K562 (cell line): ENCODE measurements at regions not wholly inside any gene's neighbourhood (a gene's known extent, or its start where the extent isn't known, plus 50 kb on each side); places are given as distances from the start of the nearest gene placed in this dataset.
"Not testable (repeated sequence)": the region's sequence is repeated elsewhere in the genome, so short reads cannot be mapped to it uniquely, and the experiment has no call there.

Experiments
- ATAC-seq: fragments of 200-7000 bp; cut with Tn5 transposase; 3 replicates; pipeline ENCODE4 v1.9.1; 2020; ENCODE audit warnings: moderate library complexity
- BruUV-seq: library from RNA; stranded (reverse); fragments of 400-500 nt; replicated peaks from 2 replicates; lab custom pipeline; 2021; lab: Mats Ljungman, UMichigan
- CTCF ChIA-PET: fragments of 300-600 bp; formaldehyde crosslinking; extraction: SDS; loops from one replicate; lab custom pipeline; 2021; ENCODE audit warnings: low intra/inter-chr PET ratio; lab: Yijun Ruan, JAX
- POLR2A ChIA-PET: fragments of 300-600, 350-650 bp; sonication (Branson Sonifier 250); formaldehyde crosslinking; extraction: SDS; loops from one replicate; lab custom pipeline; 2021; ENCODE audit warnings: antibody characterized with exemption, inconsistent platforms; lab: Yijun Ruan, JAX
- DNase-seq, 4 experiments: peaks; one replicate each; pipeline versions ENCODE4 v3.0.0 to v3.0.0-alpha.2; 2011 to 2018; ENCODE audit warnings: low spot score in 3 of 4, mixed read lengths in 3 of 4; ENCODE audit errors: extremely low read depth in 1 of 4
- FAIRE-seq: peaks from 2 replicates; lab custom pipeline; 2011; peaks lifted over from hg19 to GRCh38; lab: Jason Lieb, UNC
- H2AFZ ChIP-seq: 2 replicates; pipeline ENCODE4 v1.6.0; 2011; ENCODE audit warnings: low read depth, low read length, control low read depth, inconsistent platforms
- H3K27ac ChIP-seq: fragments of 200-600 bp; 3 replicates; pipeline ENCODE4 v1.8.0; 2011; ENCODE audit warnings: low read depth, mild to moderate bottlenecking, control low read depth, inconsistent platforms, low read length, moderate library complexity, mixed read lengths; ENCODE audit errors: extremely low read depth
- H3K27me3 ChIP-seq, 2 experiments: fragments of 300-600 bp in 1 of 2; 2 replicates in 1 of 2; 3 replicates in 1 of 2; pipeline versions ENCODE4 v1.6.0 to v1.8.0; 2011; ENCODE audit warnings: inconsistent platforms in 2 of 2, low read length in 2 of 2, mild to moderate bottlenecking in 1 of 2, mixed read lengths in 1 of 2, moderate library complexity in 1 of 2; ENCODE audit not compliant: control insufficient read depth in 2 of 2, insufficient read depth in 2 of 2
- H3K36me3 ChIP-seq: fragments of 300-600 bp; 3 replicates; pipeline ENCODE4 v1.8.0; 2011; ENCODE audit warnings: mild to moderate bottlenecking, low read length, inconsistent platforms; ENCODE audit not compliant: control insufficient read depth, insufficient read depth
- H3K4me1 ChIP-seq, 2 experiments: fragments of 200-600 bp in 1 of 2; replicated peaks in 1 of 2; 2 replicates in 1 of 2; 3 replicates in 1 of 2; pipeline versions ENCODE4 v1.5.1 to v1.8.0; 2011; ENCODE audit warnings: inconsistent platforms in 2 of 2, low read length in 2 of 2, mild to moderate bottlenecking in 1 of 2, mixed read lengths in 1 of 2, moderate library complexity in 1 of 2; ENCODE audit not compliant: control insufficient read depth in 2 of 2, insufficient read depth in 2 of 2
- H3K4me2 ChIP-seq: 2 replicates; pipeline ENCODE4 v1.6.1; 2011; ENCODE audit warnings: low read length, control low read depth, inconsistent platforms, mixed read lengths; ENCODE audit not compliant: insufficient read depth
- H3K4me3 ChIP-seq: fragments of 200-600 bp; sonication (generic), shearing (Covaris generic); 2 replicates; pipeline ENCODE4 v1.5.1; 2016; ENCODE audit warnings: control low read depth, inconsistent platforms
- H3K79me2 ChIP-seq: fragments of 200-600 bp; 3 replicates; pipeline ENCODE4 v1.8.0; 2011; ENCODE audit warnings: low read length, inconsistent platforms; ENCODE audit not compliant: control insufficient read depth, insufficient read depth
- H3K9ac ChIP-seq, 2 experiments: 2 replicates each; pipeline versions ENCODE4 v1.6.0 to v1.6.1; 2011; ENCODE audit warnings: low read depth in 2 of 2, low read length in 2 of 2, control low read depth in 1 of 2, inconsistent platforms in 1 of 2, mild to moderate bottlenecking in 1 of 2, mixed read lengths in 1 of 2; ENCODE audit not compliant: insufficient read depth in 1 of 2
- H3K9me1 ChIP-seq: one replicate; pipeline ENCODE4 v1.6.0; 2011; ENCODE audit warnings: inconsistent platforms, mild to moderate bottlenecking, low read length, moderate library complexity; ENCODE audit not compliant: control insufficient read depth, insufficient read depth
- H3K9me3 ChIP-seq: replicated peaks from 2 replicates; pipeline ENCODE4 v1.5.1; 2011; ENCODE audit warnings: low read depth, low read length, inconsistent platforms; ENCODE audit not compliant: control insufficient read depth, insufficient read depth
- H4K20me1 ChIP-seq: replicated peaks from 2 replicates; pipeline ENCODE4 v1.6.1; 2011; ENCODE audit warnings: low read length, inconsistent platforms, mixed read lengths; ENCODE audit not compliant: control insufficient read depth, insufficient read depth
- ARID1B ChIP-seq: fragments of 450-650 bp; IDR thresholded peaks from 2 replicates; pipeline ENCODE4 v1.6.1; 2016; ENCODE audit warnings: antibody characterized with exemption, mild to moderate bottlenecking, inconsistent platforms
- BRD4 ChIP-seq: fragments of 200-600 bp; sonication (generic); IDR thresholded peaks from 2 replicates; pipeline ENCODE4 v1.6.1; 2017; ENCODE audit warnings: inconsistent platforms
- CEBPG ChIP-seq, 3 experiments: fragments of 200-800 bp in 1 of 3; sonication (Bioruptor generic) in 1 of 3; sonication (generic) in 1 of 3; formaldehyde crosslinking in 1 of 3; IDR thresholded peaks in 2 of 3; conservative IDR thresholded peaks in 1 of 3; 2 replicates each; pipeline versions ENCODE4 v1.6.1 to v1.8.0; 2016 to 2022; ENCODE audit warnings: missing compliant biosample characterization in 2 of 3, missing genetic modification characterization in 2 of 3, mild to moderate bottlenecking in 1 of 3, missing genetic modification reagents in 1 of 3
- FOXM1 ChIP-seq, 2 experiments: fragments of 450-650 bp in 1 of 2; sonication (generic) in 1 of 2; formaldehyde crosslinking in 1 of 2; IDR thresholded peaks; 2 replicates each; pipeline versions ENCODE4 v1.6.1 to v1.9.0; 2017 to 2022; ENCODE audit warnings: low read depth in 2 of 2, mild to moderate bottlenecking in 2 of 2, missing genetic modification reagents in 1 of 2, moderate library complexity in 1 of 2
- NCOR1 ChIP-seq: fragments of 450-650 bp; IDR thresholded peaks from 2 replicates; pipeline ENCODE4 v1.6.1; 2016; ENCODE audit warnings: mild to moderate bottlenecking, moderate library complexity
- PML ChIP-seq: IDR thresholded peaks from 2 replicates; pipeline ENCODE4 v1.6.1; 2012; ENCODE audit warnings: low read length, inconsistent platforms
- RNF2 ChIP-seq: sonication (generic); IDR thresholded peaks from 2 replicates; pipeline ENCODE4 v1.6.1; 2016
- SMAD4 ChIP-seq: fragments of 250-450 bp; sonication (Bioruptor Pico); conservative IDR thresholded peaks from 2 replicates; pipeline ENCODE4 v1.8.0; 2021; ENCODE audit warnings: inconsistent platforms, mild to moderate bottlenecking, moderate library complexity
- SMARCA4 ChIP-seq: fragments of 450-650 bp; IDR thresholded peaks from 2 replicates; pipeline ENCODE4 v1.6.1; 2016
- SOX6 ChIP-seq: fragments of 450-650 bp; IDR thresholded peaks from 2 replicates; pipeline ENCODE4 v1.6.1; 2014; ENCODE audit warnings: mild to moderate bottlenecking
- TAF9B ChIP-seq: fragments of 450-650 bp; IDR thresholded peaks from 2 replicates; pipeline ENCODE4 v1.6.1; 2018; ENCODE audit warnings: mild to moderate bottlenecking; ENCODE audit not compliant: partially characterized antibody
- TBL1XR1 ChIP-seq, 2 experiments: IDR thresholded peaks; 2 replicates each; pipeline ENCODE4 v1.6.1; 2012; ENCODE audit warnings: improper control_type of control experiment in 2 of 2, low read length in 2 of 2, mild to moderate bottlenecking in 1 of 2
- TEAD4 ChIP-seq, 2 experiments: sonication (generic) in 1 of 2; formaldehyde crosslinking in 1 of 2; IDR thresholded peaks; 2 replicates each; pipeline versions ENCODE4 v1.6.1 to v1.8.0; 2012 to 2022; ENCODE audit warnings: borderline replicate concordance in 1 of 2, inconsistent platforms in 1 of 2, low read length in 1 of 2, mild to moderate bottlenecking in 1 of 2, missing genetic modification reagents in 1 of 2
- TRIM24 ChIP-seq, 2 experiments: fragments of 450-650 bp; IDR thresholded peaks; 2 replicates each; pipeline ENCODE4 v1.6.1; 2016
- WGBS: fragments of 100-300 bp; shearing (Covaris generic); methylation state at CpG from one replicate; pipeline ENCODE4 v1.1.6; 2016; ENCODE audit warnings: low coverage, mixed read lengths; ENCODE audit not compliant: insufficient coverage; ENCODE audit errors: missing lambda C conversion rate; 5-methylcytosine and 5-hydroxymethylcytosine counted together
- in situ Hi-C: fragments of 300-500 bp; cut with MboI; formaldehyde crosslinking; loops from 4 replicates; pipeline ENCODE4 v1.15.0; 2018; ENCODE audit warnings: inconsistent platforms, mixed read lengths
- intact Hi-C: fragments of 100-400 bp; cut with micrococcal nuclease; formaldehyde crosslinking; loops from 2 replicates; pipeline ENCODE4 v1.14.2; 2022
- TF ChIP-seq, protein P1 (sequence below): fragments of 250-450 bp; sonication (Bioruptor Pico); IDR thresholded peaks from 2 replicates; pipeline ENCODE4 v1.9.0; 2021; ENCODE audit warnings: mild to moderate bottlenecking
- TF ChIP-seq, protein P2 (sequence below), 2 experiments: IDR thresholded peaks in 1 of 2; conservative IDR thresholded peaks in 1 of 2; 2 replicates each; pipeline ENCODE4 v1.6.1; 2016; ENCODE audit warnings: low read depth in 2 of 2, mild to moderate bottlenecking in 1 of 2, missing compliant biosample characterization in 1 of 2, missing genetic modification characterization in 1 of 2, moderate library complexity in 1 of 2
- TF ChIP-seq, protein P3 (sequence below): sonication (generic); IDR thresholded peaks from 2 replicates; pipeline ENCODE4 v1.6.1; 2016

DNA sequence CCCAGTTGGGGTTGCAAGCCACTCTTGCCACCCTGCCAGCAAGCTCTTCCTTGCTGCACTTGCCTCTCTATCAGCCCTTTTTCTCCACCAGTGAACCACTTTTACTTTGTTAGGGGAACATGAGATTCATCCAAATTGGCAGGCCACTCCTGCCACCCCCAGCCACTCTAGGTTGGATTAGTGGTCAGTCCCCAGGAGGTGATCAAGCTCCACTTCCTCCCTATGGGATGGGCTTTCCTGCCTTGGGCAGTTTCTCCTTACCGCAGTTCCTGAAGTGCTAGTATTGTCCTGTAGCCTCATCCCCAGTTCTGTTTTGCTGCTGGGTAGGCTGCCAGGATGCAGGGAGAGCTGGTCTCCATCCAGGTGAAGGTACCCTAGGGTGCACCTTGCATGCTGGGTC, 104.5 kb downstream of the ALG10 start (continued):
- TF ChIP-seq, protein P1, sequence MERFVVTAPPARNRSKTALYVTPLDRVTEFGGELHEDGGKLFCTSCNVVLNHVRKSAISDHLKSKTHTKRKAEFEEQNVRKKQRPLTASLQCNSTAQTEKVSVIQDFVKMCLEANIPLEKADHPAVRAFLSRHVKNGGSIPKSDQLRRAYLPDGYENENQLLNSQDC, result no peak
- 0 out of 2 replicates have a peak, but pooled peaks have one; percentile 58 for TF ChIP-seq BRD4

DNA sequence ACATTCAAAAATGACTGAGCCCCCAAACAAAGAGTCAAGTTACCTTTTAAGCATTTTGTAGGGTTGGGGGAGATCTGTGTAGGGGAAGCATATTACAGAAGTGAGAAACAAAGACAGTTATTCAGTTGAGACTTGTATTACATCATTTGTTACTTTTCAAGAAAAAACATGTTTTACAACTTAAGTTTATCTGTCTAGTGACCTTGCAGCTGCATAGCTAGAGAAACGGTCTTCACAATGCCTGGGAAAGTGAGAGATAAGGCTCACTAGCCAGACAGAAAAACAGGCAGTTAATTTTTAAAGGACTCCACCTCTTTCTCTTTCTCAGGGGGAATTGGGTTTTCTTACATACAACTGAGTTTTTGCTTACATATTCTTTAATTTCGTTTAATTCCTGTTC, 105.1 kb downstream of the ALG10 start:
- BruUV-seq; H3K36me3 ChIP-seq; H3K27me3 ChIP-seq; H3K4me3 ChIP-seq; H4K20me1 ChIP-seq; H3K79me2 ChIP-seq; H3K9me1 ChIP-seq; POLR2A ChIA-PET; H3K4me2 ChIP-seq; CTCF ChIA-PET; H3K9me3 ChIP-seq; TF ChIP-seq FOXM1 (CRISPR knock-in tag; IDR thresholded peaks at IDR 0.05; ENCODE audit: low read depth); TEAD4 (CRISPR knock-in tag; IDR thresholded peaks at IDR 0.05; ENCODE audit: borderline replicate concordance); CEBPG (CRISPR knock-in tag; IDR thresholded peaks at IDR 0.05): not testable (repeated sequence)
- Histone ChIP-seq H3K27ac (peak overlapping the region; percentile 76; the same call in 2 of the 3 replicates), H2AFZ (peak overlapping the region; percentile 79), H3K4me1 (peaks cover 3 to 16% of the 10 kb centered on the region in 2 experiments; a peak in 3 of 5 replicates), H3K9ac (peak overlapping the region in 1 of 2 experiments; percentile 43; a peak in 1 of 4 replicates)
- intact Hi-C loops (loop anchor here (10.0 kb wide), 2 partner anchors 217 to 1373 kb away; partner anchors contain the start of gene YARS2), in situ Hi-C loops (loop anchor here (10.0 kb wide), 2 partner anchors 167 to 497 kb away; no protein-coding TSS in a partner anchor)
- 0% methylated on average over 2 of the region's 2 CpGs for WGBS
- ATAC-seq (peak; percentile 31), DNase-seq (peak in 1 of 4 experiments; percentile 69), FAIRE-seq (peak; percentile 26)
- TF ChIP-seq SOX6, result peak; percentile 53; the same call in 1 of the 2 replicates
- TF ChIP-seq ARID1B, result peak; percentile 76
- TF ChIP-seq NCOR1, result peak; percentile 75
- TF ChIP-seq TRIM24 (IDR thresholded peaks at IDR 0.05), result peak in 1 of 2 experiments; percentile 28; a peak in 1 of 4 replicates
- TF ChIP-seq, protein P2, sequence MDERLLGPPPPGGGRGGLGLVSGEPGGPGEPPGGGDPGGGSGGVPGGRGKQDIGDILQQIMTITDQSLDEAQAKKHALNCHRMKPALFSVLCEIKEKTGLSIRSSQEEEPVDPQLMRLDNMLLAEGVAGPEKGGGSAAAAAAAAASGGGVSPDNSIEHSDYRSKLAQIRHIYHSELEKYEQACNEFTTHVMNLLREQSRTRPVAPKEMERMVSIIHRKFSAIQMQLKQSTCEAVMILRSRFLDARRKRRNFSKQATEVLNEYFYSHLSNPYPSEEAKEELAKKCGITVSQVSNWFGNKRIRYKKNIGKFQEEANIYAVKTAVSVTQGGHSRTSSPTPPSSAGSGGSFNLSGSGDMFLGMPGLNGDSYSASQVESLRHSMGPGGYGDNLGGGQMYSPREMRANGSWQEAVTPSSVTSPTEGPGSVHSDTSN (CRISPR knock-in tag; IDR thresholded peaks at IDR 0.05; ENCODE audit: low read depth), result not testable (repeated sequence)
- TF ChIP-seq, protein P2 (tag; conservative IDR thresholded peaks at IDR 0.05; ENCODE audit: low read depth), result peak; percentile 8; the same call in 1 of the 2 replicates
- TF ChIP-seq RNF2, result peak; percentile 50; the same call in 1 of the 2 replicates
- TF ChIP-seq, protein P3, sequence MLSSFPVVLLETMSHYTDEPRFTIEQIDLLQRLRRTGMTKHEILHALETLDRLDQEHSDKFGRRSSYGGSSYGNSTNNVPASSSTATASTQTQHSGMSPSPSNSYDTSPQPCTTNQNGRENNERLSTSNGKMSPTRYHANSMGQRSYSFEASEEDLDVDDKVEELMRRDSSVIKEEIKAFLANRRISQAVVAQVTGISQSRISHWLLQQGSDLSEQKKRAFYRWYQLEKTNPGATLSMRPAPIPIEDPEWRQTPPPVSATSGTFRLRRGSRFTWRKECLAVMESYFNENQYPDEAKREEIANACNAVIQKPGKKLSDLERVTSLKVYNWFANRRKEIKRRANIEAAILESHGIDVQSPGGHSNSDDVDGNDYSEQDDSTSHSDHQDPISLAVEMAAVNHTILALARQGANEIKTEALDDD, result peak; percentile 34; the same call in 1 of the 2 replicates
- peak; percentile 79 for TF ChIP-seq FOXM1 (IDR thresholded peaks at IDR 0.05; ENCODE audit: low read depth)
- TF ChIP-seq PML, result 0 out of 2 replicates have a peak, but pooled peaks have one; percentile 30
- TF ChIP-seq TBL1XR1 (IDR thresholded peaks at IDR 0.05; ENCODE audit: low read length in 2 of 2), result 0 out of 4 replicates have a peak, but pooled peaks of 1 of the 2 experiments have one; percentile 29
- TF ChIP-seq SMAD4 (CRISPR knock-in tag), result peak; percentile 67
- peak; percentile 74 for TF ChIP-seq TEAD4 (IDR thresholded peaks at IDR 0.05; ENCODE audit: low read length)
- TF ChIP-seq CEBPG (tag; conservative IDR thresholded peaks at IDR 0.05 in 1 of 2, IDR thresholded peaks at IDR 0.05 in 1 of 2), result peak in 1 of 2 experiments; percentile 11; a peak in 1 of 4 replicates
- TF ChIP-seq TAF9B, result peak; percentile 26
- TF ChIP-seq SMARCA4, result peak; percentile 46; the same call in 1 of the 2 replicates
